PFSK-1 (cell line): ENCODE measurements at regions not wholly inside any gene's neighbourhood (a gene's known extent, or its start where the extent isn't known, plus 50 kb on each side); places are given as distances from the start of the nearest gene placed in this dataset.

ENCODE experiments used
- POLR2AphosphoS5 ChIP-seq: IDR thresholded peaks from 2 replicates; pipeline ENCODE4 v1.6.1; 2012; ENCODE audit warnings: low read depth, mild to moderate bottlenecking, control low read depth, low read length, moderate library complexity
- REST ChIP-seq, 2 experiments: IDR thresholded peaks; 2 replicates each; pipeline versions ENCODE4 v1.6.1 to v1.8.0; 2011 to 2012; ENCODE audit warnings: low read depth in 2 of 2, low read length in 2 of 2, control low read depth in 1 of 2, inconsistent platforms in 1 of 2, mild to moderate bottlenecking in 1 of 2, moderate library complexity in 1 of 2; ENCODE audit not compliant: insufficient read depth in 1 of 2

- TF ChIP-seq POLR2AphosphoS5 (no peak), REST (IDR thresholded peaks at IDR 0.05; ENCODE audit: insufficient read depth in 1 of 2, low read depth in 2 of 2, low read length in 2 of 2) (no peak)
Measured at GRCh38 chr10:62738916-62739315, 65.6 kb upstream of the ADO start.
